Neural cell (in vitro differentiated cells): ENCODE measurements at regions not wholly inside any gene's neighbourhood (a gene's known extent, or its start where the extent isn't known, plus 50 kb on each side); places are given as distances from the start of the nearest gene placed in this dataset.

Experiments
- EP300 ChIP-seq: fragments of 450-650 bp; conservative IDR thresholded peaks from 2 replicates; pipeline ENCODE4 v1.6.1; 2014; ENCODE audit warnings: antibody characterized with exemption, mild to moderate bottlenecking, moderate library complexity; ENCODE audit not compliant: poor library complexity, severe bottlenecking
- EZH2 ChIP-seq: fragments of 200-600, 300-800 bp; shearing (Covaris generic), sonication (generic); IDR thresholded peaks from 2 replicates; pipeline ENCODE4 v1.6.1; 2014; ENCODE audit warnings: antibody characterized with exemption, low read length, borderline replicate concordance, mild to moderate bottlenecking; ENCODE audit not compliant: insufficient read depth, poor library complexity, severe bottlenecking
- MXI1 ChIP-seq: fragments of 450-650 bp; conservative IDR thresholded peaks from 2 replicates; pipeline ENCODE4 v1.6.1; 2014; ENCODE audit warnings: antibody characterized with exemption, mild to moderate bottlenecking; ENCODE audit not compliant: poor library complexity, severe bottlenecking
- POLR2AphosphoS5 ChIP-seq: IDR thresholded peaks from 2 replicates; pipeline ENCODE4 v1.6.1; 2012
- RAD21 ChIP-seq: fragments of 450-650 bp; conservative IDR thresholded peaks from 2 replicates; pipeline ENCODE4 v1.6.1; 2014; ENCODE audit warnings: antibody characterized with exemption, mild to moderate bottlenecking, moderate library complexity
- TAF1 ChIP-seq: IDR thresholded peaks from 2 replicates; pipeline ENCODE4 v1.6.1; 2012; ENCODE audit warnings: low read depth
- TF ChIP-seq, protein P1 (sequence below): fragments of 450-650 bp; IDR thresholded peaks from 2 replicates; pipeline ENCODE4 v1.5.1; 2014; ENCODE audit warnings: antibody characterized with exemption, mild to moderate bottlenecking, moderate library complexity; ENCODE audit not compliant: poor library complexity, severe bottlenecking
- TF ChIP-seq, protein P2 (sequence below): IDR thresholded peaks from 2 replicates; pipeline ENCODE4 v1.6.1; 2012; ENCODE audit warnings: borderline replicate concordance

DNA sequence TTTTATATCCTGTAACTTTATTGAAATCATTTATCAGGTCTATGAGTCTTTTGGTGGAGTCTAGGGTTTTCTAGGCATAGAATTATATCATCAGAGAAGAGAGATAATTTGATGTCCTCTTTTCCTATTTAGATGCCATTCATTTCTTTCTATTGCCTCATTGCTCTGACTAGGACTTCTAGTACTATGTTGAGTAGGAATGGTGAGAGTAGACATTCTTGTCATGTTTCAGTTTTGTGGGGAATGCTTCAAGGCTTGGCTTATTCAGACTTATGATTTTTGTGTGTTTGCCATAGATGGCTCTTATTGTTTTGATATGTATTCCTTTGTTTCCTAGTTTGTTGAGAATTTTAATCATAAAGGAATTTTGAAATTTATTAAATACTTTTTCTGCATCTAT is 1078.3 kb downstream of the FAM181B start:
- TF ChIP-seq, protein P1, sequence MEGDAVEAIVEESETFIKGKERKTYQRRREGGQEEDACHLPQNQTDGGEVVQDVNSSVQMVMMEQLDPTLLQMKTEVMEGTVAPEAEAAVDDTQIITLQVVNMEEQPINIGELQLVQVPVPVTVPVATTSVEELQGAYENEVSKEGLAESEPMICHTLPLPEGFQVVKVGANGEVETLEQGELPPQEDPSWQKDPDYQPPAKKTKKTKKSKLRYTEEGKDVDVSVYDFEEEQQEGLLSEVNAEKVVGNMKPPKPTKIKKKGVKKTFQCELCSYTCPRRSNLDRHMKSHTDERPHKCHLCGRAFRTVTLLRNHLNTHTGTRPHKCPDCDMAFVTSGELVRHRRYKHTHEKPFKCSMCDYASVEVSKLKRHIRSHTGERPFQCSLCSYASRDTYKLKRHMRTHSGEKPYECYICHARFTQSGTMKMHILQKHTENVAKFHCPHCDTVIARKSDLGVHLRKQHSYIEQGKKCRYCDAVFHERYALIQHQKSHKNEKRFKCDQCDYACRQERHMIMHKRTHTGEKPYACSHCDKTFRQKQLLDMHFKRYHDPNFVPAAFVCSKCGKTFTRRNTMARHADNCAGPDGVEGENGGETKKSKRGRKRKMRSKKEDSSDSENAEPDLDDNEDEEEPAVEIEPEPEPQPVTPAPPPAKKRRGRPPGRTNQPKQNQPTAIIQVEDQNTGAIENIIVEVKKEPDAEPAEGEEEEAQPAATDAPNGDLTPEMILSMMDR = no peak
- no peak for TF ChIP-seq EZH2
- TF ChIP-seq RAD21 = no peak
- TF ChIP-seq MXI1 = no peak
- TF ChIP-seq TAF1 = no peak
- TF ChIP-seq POLR2AphosphoS5 = no peak
- TF ChIP-seq EP300 = no peak
- TF ChIP-seq, protein P2, sequence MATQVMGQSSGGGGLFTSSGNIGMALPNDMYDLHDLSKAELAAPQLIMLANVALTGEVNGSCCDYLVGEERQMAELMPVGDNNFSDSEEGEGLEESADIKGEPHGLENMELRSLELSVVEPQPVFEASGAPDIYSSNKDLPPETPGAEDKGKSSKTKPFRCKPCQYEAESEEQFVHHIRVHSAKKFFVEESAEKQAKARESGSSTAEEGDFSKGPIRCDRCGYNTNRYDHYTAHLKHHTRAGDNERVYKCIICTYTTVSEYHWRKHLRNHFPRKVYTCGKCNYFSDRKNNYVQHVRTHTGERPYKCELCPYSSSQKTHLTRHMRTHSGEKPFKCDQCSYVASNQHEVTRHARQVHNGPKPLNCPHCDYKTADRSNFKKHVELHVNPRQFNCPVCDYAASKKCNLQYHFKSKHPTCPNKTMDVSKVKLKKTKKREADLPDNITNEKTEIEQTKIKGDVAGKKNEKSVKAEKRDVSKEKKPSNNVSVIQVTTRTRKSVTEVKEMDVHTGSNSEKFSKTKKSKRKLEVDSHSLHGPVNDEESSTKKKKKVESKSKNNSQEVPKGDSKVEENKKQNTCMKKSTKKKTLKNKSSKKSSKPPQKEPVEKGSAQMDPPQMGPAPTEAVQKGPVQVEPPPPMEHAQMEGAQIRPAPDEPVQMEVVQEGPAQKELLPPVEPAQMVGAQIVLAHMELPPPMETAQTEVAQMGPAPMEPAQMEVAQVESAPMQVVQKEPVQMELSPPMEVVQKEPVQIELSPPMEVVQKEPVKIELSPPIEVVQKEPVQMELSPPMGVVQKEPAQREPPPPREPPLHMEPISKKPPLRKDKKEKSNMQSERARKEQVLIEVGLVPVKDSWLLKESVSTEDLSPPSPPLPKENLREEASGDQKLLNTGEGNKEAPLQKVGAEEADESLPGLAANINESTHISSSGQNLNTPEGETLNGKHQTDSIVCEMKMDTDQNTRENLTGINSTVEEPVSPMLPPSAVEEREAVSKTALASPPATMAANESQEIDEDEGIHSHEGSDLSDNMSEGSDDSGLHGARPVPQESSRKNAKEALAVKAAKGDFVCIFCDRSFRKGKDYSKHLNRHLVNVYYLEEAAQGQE = no peak
